ENCODE measurements at regions not wholly inside any gene's neighbourhood (a gene's known extent, or its start where the extent isn't known, plus 50 kb on each side); places are given as distances from the start of the nearest gene placed in this dataset.

DNA sequence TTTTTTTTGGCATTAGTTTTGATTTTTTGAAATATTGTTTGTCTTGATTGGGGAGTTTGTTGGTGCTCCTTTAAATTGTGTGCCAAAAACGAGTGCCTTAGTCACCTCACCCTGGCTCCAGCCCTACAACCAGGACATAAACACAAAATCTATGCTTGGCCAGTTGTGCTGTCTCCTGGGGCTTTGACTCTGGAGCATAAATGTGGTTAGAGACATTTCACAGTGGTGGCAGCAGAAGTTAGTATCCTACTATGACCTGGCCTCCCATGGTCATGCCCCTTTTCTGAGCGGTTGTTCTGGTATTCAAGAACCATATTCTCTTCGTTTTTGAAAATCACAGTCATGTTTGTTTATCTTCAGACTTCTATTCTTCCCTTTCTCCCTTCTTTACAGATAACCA is 70.7 kb upstream of the PSMA6 start:
- Histone ChIP-seq H3K27ac (no peak overlapping the region), H3K4me3 (no peak overlapping the region), H3K36me3 (replicated peaks in 1 of 2; ENCODE audit: insufficient read depth in 1 of 2, low read depth in 2 of 2) (no peaks in the 10 kb centered on the region), H3K4me1 (peaks cover 6% of the 10 kb centered on the region), H3K27me3 (no peaks in the 10 kb centered on the region), H3K9me3 (no peaks in the 10 kb centered on the region)
- intact Hi-C loops (cut with DNase I), result loop anchor here (10.0 kb wide), 1 partner anchor 193 kb away; no protein-coding TSS in a partner anchor
- TF ChIP-seq POLR2A (IDR thresholded peaks at IDR 0.05), result no peak
- TF ChIP-seq, protein P1, sequence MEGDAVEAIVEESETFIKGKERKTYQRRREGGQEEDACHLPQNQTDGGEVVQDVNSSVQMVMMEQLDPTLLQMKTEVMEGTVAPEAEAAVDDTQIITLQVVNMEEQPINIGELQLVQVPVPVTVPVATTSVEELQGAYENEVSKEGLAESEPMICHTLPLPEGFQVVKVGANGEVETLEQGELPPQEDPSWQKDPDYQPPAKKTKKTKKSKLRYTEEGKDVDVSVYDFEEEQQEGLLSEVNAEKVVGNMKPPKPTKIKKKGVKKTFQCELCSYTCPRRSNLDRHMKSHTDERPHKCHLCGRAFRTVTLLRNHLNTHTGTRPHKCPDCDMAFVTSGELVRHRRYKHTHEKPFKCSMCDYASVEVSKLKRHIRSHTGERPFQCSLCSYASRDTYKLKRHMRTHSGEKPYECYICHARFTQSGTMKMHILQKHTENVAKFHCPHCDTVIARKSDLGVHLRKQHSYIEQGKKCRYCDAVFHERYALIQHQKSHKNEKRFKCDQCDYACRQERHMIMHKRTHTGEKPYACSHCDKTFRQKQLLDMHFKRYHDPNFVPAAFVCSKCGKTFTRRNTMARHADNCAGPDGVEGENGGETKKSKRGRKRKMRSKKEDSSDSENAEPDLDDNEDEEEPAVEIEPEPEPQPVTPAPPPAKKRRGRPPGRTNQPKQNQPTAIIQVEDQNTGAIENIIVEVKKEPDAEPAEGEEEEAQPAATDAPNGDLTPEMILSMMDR (IDR thresholded peaks at IDR 0.05), result no peak
- WGBS, 2 donors, result 61 to 72% methylated on average over 3 of the region's 3 CpGs
- DNase-seq (no peak), ATAC-seq (no peak)

DNA sequence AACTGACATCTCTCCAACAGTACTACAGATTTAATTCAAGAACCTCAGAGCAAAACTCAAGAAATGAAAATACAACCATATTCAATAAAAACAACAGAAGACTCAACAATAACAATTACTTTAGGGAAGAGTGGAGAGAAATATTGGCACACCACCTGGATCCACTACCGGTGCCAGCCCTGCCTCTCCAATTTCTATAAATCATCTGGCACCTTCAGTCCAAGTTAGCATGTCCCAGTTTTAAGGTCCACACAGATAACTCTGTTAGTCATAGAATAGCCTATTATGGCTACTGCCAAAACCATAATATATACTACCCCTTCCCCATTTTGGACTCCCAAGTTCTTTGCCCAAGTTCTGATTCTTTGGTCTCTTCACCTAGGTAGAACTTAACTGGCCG is 69.9 kb upstream of the PSMA6 start:
- Histone ChIP-seq H3K27me3 (no peaks in the 10 kb centered on the region), H3K27ac (no peak overlapping the region), H3K36me3 (replicated peaks in 1 of 2; ENCODE audit: insufficient read depth in 1 of 2, low read depth in 2 of 2) (no peaks in the 10 kb centered on the region), H3K4me3 (no peak overlapping the region), H3K4me1 (peaks cover 6% of the 10 kb centered on the region), H3K9me3 (no peaks in the 10 kb centered on the region)
- TF ChIP-seq POLR2A (IDR thresholded peaks at IDR 0.05), result no peak
- TF ChIP-seq, protein P1 (IDR thresholded peaks at IDR 0.05), result no peak
- intact Hi-C loops (cut with DNase I), result loop anchor here (10.0 kb wide), 1 partner anchor 192 kb away; no protein-coding TSS in a partner anchor
- ATAC-seq (no peak), DNase-seq (no peak)
- 73 to 89% methylated on average over 2 of the region's 2 CpGs for WGBS, 2 donors

DNA sequence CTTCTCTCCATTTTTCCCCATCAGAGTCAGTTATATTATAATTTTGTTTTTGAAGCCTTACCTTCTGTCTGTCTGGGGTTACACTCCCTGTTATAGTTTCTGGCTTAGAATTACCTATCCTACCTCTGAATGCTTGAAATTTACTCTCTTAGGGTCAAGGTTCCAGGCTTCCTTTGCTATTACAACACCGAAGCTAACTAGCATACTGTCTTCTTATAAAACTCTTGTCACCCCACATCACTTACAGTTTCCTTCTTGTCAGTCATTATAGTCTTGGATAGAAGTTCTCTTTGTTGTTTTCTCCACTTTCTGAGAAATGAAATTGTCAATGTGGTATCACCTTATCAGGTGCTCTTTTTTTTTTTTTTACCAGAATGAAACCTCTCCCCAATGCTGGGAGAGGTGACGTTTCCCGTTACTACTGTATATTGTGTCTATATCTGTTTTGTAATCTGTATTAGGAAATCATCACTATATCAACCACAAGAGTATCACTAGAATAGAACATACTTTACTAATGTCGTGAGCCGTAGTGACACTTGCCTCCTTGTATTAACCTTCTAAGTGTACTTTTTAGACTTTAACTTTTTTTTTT is 69.2 kb upstream of the PSMA6 start:
- intact Hi-C loops (cut with DNase I), result loop anchor here (10.0 kb wide), 1 partner anchor 192 kb away; no protein-coding TSS in a partner anchor
- ATAC-seq (no peak), DNase-seq (no peak)
- no peaks in the 10 kb centered on the region for H3K36me3 ChIP-seq (replicated peaks in 1 of 2; ENCODE audit: insufficient read depth in 1 of 2, low read depth in 2 of 2)
- H3K27me3 ChIP-seq, result no peaks in the 10 kb centered on the region
- no peak overlapping the region for H3K27ac ChIP-seq
- 74 to 89% methylated on average over 5 of the region's 5 CpGs for WGBS, 2 donors
- peaks cover 6% of the 10 kb centered on the region for H3K4me1 ChIP-seq
- H3K4me3 ChIP-seq, result no peak overlapping the region
- no peaks in the 10 kb centered on the region for H3K9me3 ChIP-seq
- no peak for TF ChIP-seq POLR2A (IDR thresholded peaks at IDR 0.05)
- TF ChIP-seq, protein P1 (IDR thresholded peaks at IDR 0.05), result no peak

DNA sequence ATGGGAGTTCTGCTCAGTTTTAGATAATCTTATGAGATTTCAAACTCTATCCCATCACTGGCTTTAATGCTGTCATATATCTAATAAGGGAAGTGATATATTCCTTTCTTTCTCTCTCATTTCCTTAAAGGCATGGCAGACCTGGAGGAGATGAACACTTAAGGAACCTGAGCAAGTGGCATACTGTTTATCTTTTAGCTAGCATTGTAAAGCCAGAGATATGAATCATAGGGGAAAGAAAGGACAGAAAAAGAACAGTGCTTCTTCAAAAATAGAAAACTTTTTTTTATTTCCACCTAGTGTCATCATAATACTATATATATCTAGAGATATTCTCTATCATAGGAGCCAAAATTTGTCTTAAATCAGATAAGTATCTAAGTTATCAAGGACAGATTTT is 68.3 kb upstream of the PSMA6 start:
- intact Hi-C loops (cut with DNase I), result loop anchor here (10.0 kb wide), 1 partner anchor 191 kb away; no protein-coding TSS in a partner anchor
- ATAC-seq, result no peak
- H3K4me1 ChIP-seq, result peaks cover 6% of the 10 kb centered on the region
- H3K9me3 ChIP-seq, result no peaks in the 10 kb centered on the region
- H3K4me3 ChIP-seq, result no peak overlapping the region
- no peaks in the 10 kb centered on the region for H3K36me3 ChIP-seq (replicated peaks in 1 of 2; ENCODE audit: insufficient read depth in 1 of 2, low read depth in 2 of 2)
- no peak overlapping the region for H3K27ac ChIP-seq
- no peak for TF ChIP-seq POLR2A (IDR thresholded peaks at IDR 0.05)
- TF ChIP-seq, protein P1 (IDR thresholded peaks at IDR 0.05), result no peak
- H3K27me3 ChIP-seq, result no peaks in the 10 kb centered on the region
- DNase-seq, result no peak

DNA sequence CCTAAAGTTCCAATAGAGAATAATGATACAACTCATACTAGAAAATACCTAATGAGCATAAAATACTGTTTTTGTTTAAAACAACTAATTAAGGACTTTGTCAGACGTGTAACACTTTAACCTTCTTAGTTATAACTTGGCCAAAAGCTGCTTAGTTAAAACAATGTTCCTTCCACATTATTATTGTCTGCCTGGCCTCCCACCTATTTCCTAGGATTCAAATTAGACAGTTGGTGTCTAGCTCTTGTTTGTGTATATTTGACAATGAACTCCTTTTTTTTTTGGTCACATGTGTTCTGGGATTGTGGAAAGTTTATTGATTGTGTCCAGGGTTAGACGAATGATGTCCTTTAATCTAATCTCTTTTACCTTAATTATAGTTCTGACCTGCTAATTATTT is 67.6 kb upstream of the PSMA6 start:
- ATAC-seq, result no peak
- 28 to 40% methylated on average over 2 of the region's 2 CpGs for WGBS, 2 donors
- H3K27me3 ChIP-seq, result no peaks in the 10 kb centered on the region
- no peak for TF ChIP-seq POLR2A (IDR thresholded peaks at IDR 0.05)
- TF ChIP-seq, protein P1 (IDR thresholded peaks at IDR 0.05), result no peak
- H3K27ac ChIP-seq, result no peak overlapping the region
- no peak overlapping the region for H3K4me3 ChIP-seq
- peaks cover 6% of the 10 kb centered on the region for H3K4me1 ChIP-seq
- H3K36me3 ChIP-seq (replicated peaks in 1 of 2; ENCODE audit: insufficient read depth in 1 of 2, low read depth in 2 of 2), result no peaks in the 10 kb centered on the region
- H3K9me3 ChIP-seq, result no peaks in the 10 kb centered on the region
- DNase-seq, result no peak
- intact Hi-C loops (cut with DNase I), result loop anchor here (10.0 kb wide), 1 partner anchor 190 kb away; no protein-coding TSS in a partner anchor
